ENCODE measurements at regions not wholly inside any gene's neighbourhood (a gene's known extent, or its start where the extent isn't known, plus 50 kb on each side); places are given as distances from the start of the nearest gene placed in this dataset.

DNA sequence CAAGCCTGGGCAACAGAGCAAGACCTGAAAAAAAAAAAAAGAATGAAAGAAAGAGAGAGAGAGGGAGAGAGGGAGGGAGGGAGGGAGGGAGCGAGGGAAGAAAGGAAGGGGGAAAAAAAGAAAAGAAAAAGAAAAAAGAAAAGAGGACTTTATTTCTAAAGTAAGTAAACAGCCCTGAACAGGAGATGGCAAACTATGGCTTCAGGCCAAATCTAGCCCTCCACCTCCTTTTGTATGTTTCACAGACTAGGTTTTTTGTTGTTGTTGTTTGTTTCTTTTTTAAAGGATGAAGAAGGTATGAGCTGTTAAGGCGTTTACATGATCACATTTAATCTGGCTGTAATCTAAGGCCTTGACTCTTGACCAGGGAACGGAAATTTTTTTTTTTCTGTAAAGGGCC lies 711.1 kb upstream of the NRSN1 start:
- Histone ChIP-seq H3K27ac (ENCODE audit: insufficient read depth, low read length) (no peak overlapping the region), H3K9ac (ENCODE audit: insufficient read depth, low read length) (no peak overlapping the region), H3K4me2 (ENCODE audit: extremely low read depth, insufficient read depth, low read length) (no peak overlapping the region), H3K27me3 (ENCODE audit: control insufficient read depth, insufficient read depth, low read length) (no peaks in the 10 kb centered on the region), H4K20me1 (ENCODE audit: control insufficient read depth, extremely low read depth, insufficient read depth, low read length) (no peaks in the 10 kb centered on the region), H3K79me2 (ENCODE audit: control insufficient read depth, insufficient read depth, low read length) (no peaks in the 10 kb centered on the region), H2AFZ (ENCODE audit: low read length) (no peak overlapping the region), H3K4me3 (replicated peaks in 1 of 4; ENCODE audit: control extremely low read depth in 1 of 4, insufficient read depth in 1 of 4, low read depth in 3 of 4, low read length in 4 of 4) (no peak overlapping the region), H3K9me3 (ENCODE audit: control insufficient read depth, insufficient read depth, low read depth, low read length) (no peaks in the 10 kb centered on the region), H3K36me3 (ENCODE audit: control insufficient read depth, insufficient read depth, low read length) (no peaks in the 10 kb centered on the region), H3K4me1 (ENCODE audit: control insufficient read depth, extremely low read depth, insufficient read depth, low read length) (no peaks in the 10 kb centered on the region)
- DNase-seq (ENCODE audit: low read depth in 2 of 2): no peak
- TF ChIP-seq EZH2 (IDR thresholded peaks at IDR 0.05; ENCODE audit: low read length, missing control alignments): no peak
- TF ChIP-seq, protein P1, sequence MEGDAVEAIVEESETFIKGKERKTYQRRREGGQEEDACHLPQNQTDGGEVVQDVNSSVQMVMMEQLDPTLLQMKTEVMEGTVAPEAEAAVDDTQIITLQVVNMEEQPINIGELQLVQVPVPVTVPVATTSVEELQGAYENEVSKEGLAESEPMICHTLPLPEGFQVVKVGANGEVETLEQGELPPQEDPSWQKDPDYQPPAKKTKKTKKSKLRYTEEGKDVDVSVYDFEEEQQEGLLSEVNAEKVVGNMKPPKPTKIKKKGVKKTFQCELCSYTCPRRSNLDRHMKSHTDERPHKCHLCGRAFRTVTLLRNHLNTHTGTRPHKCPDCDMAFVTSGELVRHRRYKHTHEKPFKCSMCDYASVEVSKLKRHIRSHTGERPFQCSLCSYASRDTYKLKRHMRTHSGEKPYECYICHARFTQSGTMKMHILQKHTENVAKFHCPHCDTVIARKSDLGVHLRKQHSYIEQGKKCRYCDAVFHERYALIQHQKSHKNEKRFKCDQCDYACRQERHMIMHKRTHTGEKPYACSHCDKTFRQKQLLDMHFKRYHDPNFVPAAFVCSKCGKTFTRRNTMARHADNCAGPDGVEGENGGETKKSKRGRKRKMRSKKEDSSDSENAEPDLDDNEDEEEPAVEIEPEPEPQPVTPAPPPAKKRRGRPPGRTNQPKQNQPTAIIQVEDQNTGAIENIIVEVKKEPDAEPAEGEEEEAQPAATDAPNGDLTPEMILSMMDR (conservative IDR thresholded peaks at IDR 0.05 in 1 of 2, IDR thresholded peaks at IDR 0.05 in 1 of 2; ENCODE audit: low read depth in 1 of 2, low read length in 2 of 2): no peak

GRCh38 chr6:23415819-23416427 lies 710.1 kb upstream of the NRSN1 start:
- H3K4me1 ChIP-seq (ENCODE audit: control insufficient read depth, extremely low read depth, insufficient read depth, low read length): no peaks in the 10 kb centered on the region
- no peak for DNase-seq (ENCODE audit: low read depth in 2 of 2)
- TF ChIP-seq EZH2 (IDR thresholded peaks at IDR 0.05; ENCODE audit: low read length, missing control alignments): no peak
- TF ChIP-seq, protein P1 (conservative IDR thresholded peaks at IDR 0.05 in 1 of 2, IDR thresholded peaks at IDR 0.05 in 1 of 2; ENCODE audit: low read depth in 1 of 2, low read length in 2 of 2): no peak
- no peaks in the 10 kb centered on the region for H3K36me3 ChIP-seq (ENCODE audit: control insufficient read depth, insufficient read depth, low read length)
- H2AFZ ChIP-seq (ENCODE audit: low read length): no peak overlapping the region
- H3K4me3 ChIP-seq (replicated peaks in 1 of 4; ENCODE audit: control extremely low read depth in 1 of 4, insufficient read depth in 1 of 4, low read depth in 3 of 4, low read length in 4 of 4): no peak overlapping the region
- H3K9me3 ChIP-seq (ENCODE audit: control insufficient read depth, insufficient read depth, low read depth, low read length): no peaks in the 10 kb centered on the region
- no peaks in the 10 kb centered on the region for H3K79me2 ChIP-seq (ENCODE audit: control insufficient read depth, insufficient read depth, low read length)
- H3K9ac ChIP-seq (ENCODE audit: insufficient read depth, low read length): no peak overlapping the region
- H3K27me3 ChIP-seq (ENCODE audit: control insufficient read depth, insufficient read depth, low read length): no peaks in the 10 kb centered on the region
- no peaks in the 10 kb centered on the region for H4K20me1 ChIP-seq (ENCODE audit: control insufficient read depth, extremely low read depth, insufficient read depth, low read length)
- H3K4me2 ChIP-seq (ENCODE audit: extremely low read depth, insufficient read depth, low read length): no peak overlapping the region
- H3K27ac ChIP-seq (ENCODE audit: insufficient read depth, low read length): no peak overlapping the region

DNA sequence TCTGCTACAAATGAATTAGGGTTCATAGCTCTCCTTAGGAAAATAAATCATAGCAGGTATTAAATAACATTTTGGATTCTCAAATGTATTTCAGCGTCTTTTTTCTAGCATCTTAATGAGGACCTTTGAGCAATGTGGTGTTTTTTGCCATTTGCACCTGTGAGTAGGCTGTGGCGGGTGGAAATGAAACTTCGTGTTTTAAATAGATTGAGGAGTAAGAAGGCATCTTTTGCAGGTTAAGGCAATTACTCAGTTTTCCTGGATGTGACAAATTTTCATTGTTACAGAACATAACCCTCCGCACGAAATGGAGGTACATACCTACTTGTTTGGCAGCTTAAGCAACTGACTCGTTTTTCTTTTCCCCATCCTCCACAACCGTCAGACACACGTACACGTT lies 708.9 kb upstream of the NRSN1 start:
- no peaks in the 10 kb centered on the region for H3K36me3 ChIP-seq (ENCODE audit: control insufficient read depth, insufficient read depth, low read length)
- H3K9me3 ChIP-seq (ENCODE audit: control insufficient read depth, insufficient read depth, low read depth, low read length): no peaks in the 10 kb centered on the region
- no peak overlapping the region for H3K4me2 ChIP-seq (ENCODE audit: extremely low read depth, insufficient read depth, low read length)
- no peaks in the 10 kb centered on the region for H4K20me1 ChIP-seq (ENCODE audit: control insufficient read depth, extremely low read depth, insufficient read depth, low read length)
- no peak for DNase-seq (ENCODE audit: low read depth in 2 of 2)
- TF ChIP-seq EZH2 (IDR thresholded peaks at IDR 0.05; ENCODE audit: low read length, missing control alignments): no peak
- TF ChIP-seq, protein P1 (conservative IDR thresholded peaks at IDR 0.05 in 1 of 2, IDR thresholded peaks at IDR 0.05 in 1 of 2; ENCODE audit: low read depth in 1 of 2, low read length in 2 of 2): no peak
- H3K79me2 ChIP-seq (ENCODE audit: control insufficient read depth, insufficient read depth, low read length): no peaks in the 10 kb centered on the region
- H2AFZ ChIP-seq (ENCODE audit: low read length): no peak overlapping the region
- no peak overlapping the region for H3K9ac ChIP-seq (ENCODE audit: insufficient read depth, low read length)
- no peak overlapping the region for H3K27ac ChIP-seq (ENCODE audit: insufficient read depth, low read length)
- H3K27me3 ChIP-seq (ENCODE audit: control insufficient read depth, insufficient read depth, low read length): no peaks in the 10 kb centered on the region
- H3K4me1 ChIP-seq (ENCODE audit: control insufficient read depth, extremely low read depth, insufficient read depth, low read length): no peaks in the 10 kb centered on the region
- no peak overlapping the region for H3K4me3 ChIP-seq (replicated peaks in 1 of 4; ENCODE audit: control extremely low read depth in 1 of 4, insufficient read depth in 1 of 4, low read depth in 3 of 4, low read length in 4 of 4)
